K562 (cell line): ENCODE measurements at regions not wholly inside any gene's neighbourhood (a gene's known extent, or its start where the extent isn't known, plus 50 kb on each side); places are given as distances from the start of the nearest gene placed in this dataset.

Source experiments
- ATAC-seq: fragments of 200-7000 bp; cut with Tn5 transposase; 3 replicates; pipeline ENCODE4 v1.9.1; 2020; ENCODE audit warnings: moderate library complexity
- BruUV-seq: library from RNA; stranded (reverse); fragments of 400-500 nt; replicated peaks from 2 replicates; lab custom pipeline; 2021; lab: Mats Ljungman, UMichigan
- CTCF ChIA-PET: fragments of 300-600 bp; formaldehyde crosslinking; extraction: SDS; loops from one replicate; lab custom pipeline; 2021; ENCODE audit warnings: low intra/inter-chr PET ratio; lab: Yijun Ruan, JAX
- POLR2A ChIA-PET: fragments of 300-600, 350-650 bp; sonication (Branson Sonifier 250); formaldehyde crosslinking; extraction: SDS; loops from one replicate; lab custom pipeline; 2021; ENCODE audit warnings: antibody characterized with exemption, inconsistent platforms; lab: Yijun Ruan, JAX
- DNase-seq, 4 experiments: peaks; one replicate each; pipeline versions ENCODE4 v3.0.0 to v3.0.0-alpha.2; 2011 to 2018; ENCODE audit warnings: low spot score in 3 of 4, mixed read lengths in 3 of 4; ENCODE audit errors: extremely low read depth in 1 of 4
- FAIRE-seq: peaks from 2 replicates; lab custom pipeline; 2011; peaks lifted over from hg19 to GRCh38; lab: Jason Lieb, UNC
- H2AFZ ChIP-seq: 2 replicates; pipeline ENCODE4 v1.6.0; 2011; ENCODE audit warnings: low read depth, low read length, control low read depth, inconsistent platforms
- H3K27ac ChIP-seq: fragments of 200-600 bp; 3 replicates; pipeline ENCODE4 v1.8.0; 2011; ENCODE audit warnings: low read depth, mild to moderate bottlenecking, control low read depth, inconsistent platforms, low read length, moderate library complexity, mixed read lengths; ENCODE audit errors: extremely low read depth
- H3K27me3 ChIP-seq, 2 experiments: fragments of 300-600 bp in 1 of 2; 2 replicates in 1 of 2; 3 replicates in 1 of 2; pipeline versions ENCODE4 v1.6.0 to v1.8.0; 2011; ENCODE audit warnings: inconsistent platforms in 2 of 2, low read length in 2 of 2, mild to moderate bottlenecking in 1 of 2, mixed read lengths in 1 of 2, moderate library complexity in 1 of 2; ENCODE audit not compliant: control insufficient read depth in 2 of 2, insufficient read depth in 2 of 2
- H3K36me3 ChIP-seq: fragments of 300-600 bp; 3 replicates; pipeline ENCODE4 v1.8.0; 2011; ENCODE audit warnings: mild to moderate bottlenecking, low read length, inconsistent platforms; ENCODE audit not compliant: control insufficient read depth, insufficient read depth
- H3K4me1 ChIP-seq, 2 experiments: fragments of 200-600 bp in 1 of 2; replicated peaks in 1 of 2; 2 replicates in 1 of 2; 3 replicates in 1 of 2; pipeline versions ENCODE4 v1.5.1 to v1.8.0; 2011; ENCODE audit warnings: inconsistent platforms in 2 of 2, low read length in 2 of 2, mild to moderate bottlenecking in 1 of 2, mixed read lengths in 1 of 2, moderate library complexity in 1 of 2; ENCODE audit not compliant: control insufficient read depth in 2 of 2, insufficient read depth in 2 of 2
- H3K4me2 ChIP-seq: 2 replicates; pipeline ENCODE4 v1.6.1; 2011; ENCODE audit warnings: low read length, control low read depth, inconsistent platforms, mixed read lengths; ENCODE audit not compliant: insufficient read depth
- H3K4me3 ChIP-seq: fragments of 200-600 bp; sonication (generic), shearing (Covaris generic); 2 replicates; pipeline ENCODE4 v1.5.1; 2016; ENCODE audit warnings: control low read depth, inconsistent platforms
- H3K79me2 ChIP-seq: fragments of 200-600 bp; 3 replicates; pipeline ENCODE4 v1.8.0; 2011; ENCODE audit warnings: low read length, inconsistent platforms; ENCODE audit not compliant: control insufficient read depth, insufficient read depth
- H3K9ac ChIP-seq, 2 experiments: 2 replicates each; pipeline versions ENCODE4 v1.6.0 to v1.6.1; 2011; ENCODE audit warnings: low read depth in 2 of 2, low read length in 2 of 2, control low read depth in 1 of 2, inconsistent platforms in 1 of 2, mild to moderate bottlenecking in 1 of 2, mixed read lengths in 1 of 2; ENCODE audit not compliant: insufficient read depth in 1 of 2
- H3K9me1 ChIP-seq: one replicate; pipeline ENCODE4 v1.6.0; 2011; ENCODE audit warnings: inconsistent platforms, mild to moderate bottlenecking, low read length, moderate library complexity; ENCODE audit not compliant: control insufficient read depth, insufficient read depth
- H3K9me3 ChIP-seq: replicated peaks from 2 replicates; pipeline ENCODE4 v1.5.1; 2011; ENCODE audit warnings: low read depth, low read length, inconsistent platforms; ENCODE audit not compliant: control insufficient read depth, insufficient read depth
- H4K20me1 ChIP-seq: replicated peaks from 2 replicates; pipeline ENCODE4 v1.6.1; 2011; ENCODE audit warnings: low read length, inconsistent platforms, mixed read lengths; ENCODE audit not compliant: control insufficient read depth, insufficient read depth
- DDX20 ChIP-seq: fragments of 450-650 bp; IDR thresholded peaks from 2 replicates; pipeline ENCODE4 v1.6.1; 2016; ENCODE audit warnings: missing genetic modification characterization, low read depth, mild to moderate bottlenecking, missing compliant biosample characterization, moderate library complexity
- PHTF2 ChIP-seq: fragments of 250-450 bp; sonication (Bioruptor Pico); IDR thresholded peaks from 2 replicates; pipeline ENCODE4 v1.5.0; 2021; ENCODE audit warnings: mild to moderate bottlenecking
- ZMIZ1 ChIP-seq, 2 experiments: fragments of 150-350 bp in 1 of 2; IDR thresholded peaks; 2 replicates each; pipeline ENCODE4 v1.6.1; 2012 to 2016; ENCODE audit warnings: low read depth in 2 of 2, low read length in 2 of 2, mild to moderate bottlenecking in 1 of 2, moderate library complexity in 1 of 2
- WGBS: fragments of 100-300 bp; shearing (Covaris generic); methylation state at CpG from one replicate; pipeline ENCODE4 v1.1.6; 2016; ENCODE audit warnings: low coverage, mixed read lengths; ENCODE audit not compliant: insufficient coverage; ENCODE audit errors: missing lambda C conversion rate; 5-methylcytosine and 5-hydroxymethylcytosine counted together
- in situ Hi-C: fragments of 300-500 bp; cut with MboI; formaldehyde crosslinking; loops from 4 replicates; pipeline ENCODE4 v1.15.0; 2018; ENCODE audit warnings: inconsistent platforms, mixed read lengths
- intact Hi-C: fragments of 100-400 bp; cut with micrococcal nuclease; formaldehyde crosslinking; loops from 2 replicates; pipeline ENCODE4 v1.14.2; 2022

- under 1% methylated on average over 8 of the region's 8 CpGs for WGBS
- Histone ChIP-seq H3K27ac (no peak overlapping the region), H3K4me1 (no peaks in the 10 kb centered on the region), H3K4me2 (no peak overlapping the region), H3K79me2 (no peaks in the 10 kb centered on the region), H3K4me3 (no peak overlapping the region), H3K9me3 (no peaks in the 10 kb centered on the region), H3K9ac (no peak overlapping the region), H3K9me1 (no peaks in the 10 kb centered on the region), H4K20me1 (no peaks in the 10 kb centered on the region), H3K36me3 (no peaks in the 10 kb centered on the region), H2AFZ (no peak overlapping the region), H3K27me3 (no peaks in the 10 kb centered on the region)
- ChIA-PET POLR2A (no interaction called here), CTCF (no interaction called here)
- no peak for TF ChIP-seq DDX20 (tag)
- no peak for TF ChIP-seq ZMIZ1 (IDR thresholded peaks at IDR 0.05; ENCODE audit: low read depth in 2 of 2, low read length in 2 of 2)
- TF ChIP-seq PHTF2 (CRISPR knock-in tag), result no peak
- FAIRE-seq (no peak), DNase-seq (no peak), ATAC-seq (no peak)
- intact Hi-C loops, result no loop called here
- in situ Hi-C loops, result no loop called here
- BruUV-seq, result no TSS peak
These were observed 1454.5 kb upstream of the TENM3 start for GRCh38 chr4:180788729-180789128.
